ENCODE measurements at regions not wholly inside any gene's neighbourhood (a gene's known extent, or its start where the extent isn't known, plus 50 kb on each side); places are given as distances from the start of the nearest gene placed in this dataset.

GRCh38 chr6:48826901-48827701 lies 636.0 kb downstream of the MMUT start:
- no peak for DNase-seq

GRCh38 chr6:48826152-48826515 lies 636.9 kb downstream of the MMUT start:
- DNase-seq, result no peak

GRCh38 chr6:48825501-48826151 lies 637.4 kb downstream of the MMUT start:
- no peak for DNase-seq

- no peak for DNase-seq
Observed at GRCh38 chr6:48818052-48818412, 645.0 kb downstream of the MMUT start.

GRCh38 chr6:48817333-48818051 lies 645.6 kb downstream of the MMUT start:
- DNase-seq, result no peak

GRCh38 chr6:48814957-48815356 lies 648.1 kb downstream of the MMUT start:
- DNase-seq, result no peak

- DNase-seq, result no peak
Observed at GRCh38 chr6:48813836-48814235, 649.2 kb downstream of the MMUT start.

- DNase-seq, result no peak
Observed at GRCh38 chr6:48809700-48810099, 653.4 kb downstream of the MMUT start.

DNA sequence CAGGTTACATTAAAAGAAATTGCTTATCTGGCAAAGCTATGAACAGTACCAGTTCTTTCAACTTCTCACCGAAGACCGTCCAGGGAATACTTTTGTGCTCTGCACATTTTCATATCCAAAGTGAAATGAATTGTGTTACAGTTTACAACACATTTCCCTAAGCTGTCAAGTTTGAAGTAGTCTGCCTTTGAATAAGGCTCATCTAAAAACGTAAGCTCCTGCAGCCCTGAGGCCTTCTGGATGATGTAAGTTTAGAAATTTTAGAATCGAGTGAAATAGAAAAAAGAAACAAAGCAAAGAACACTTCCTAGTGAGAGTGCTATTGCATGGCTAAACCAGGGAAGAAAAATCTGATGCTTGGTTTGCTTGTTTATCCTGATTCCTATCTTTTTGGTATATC lies 653.8 kb downstream of the MMUT start:
- peak in 1 of 58 donors; percentile 2 for DNase-seq

DNA sequence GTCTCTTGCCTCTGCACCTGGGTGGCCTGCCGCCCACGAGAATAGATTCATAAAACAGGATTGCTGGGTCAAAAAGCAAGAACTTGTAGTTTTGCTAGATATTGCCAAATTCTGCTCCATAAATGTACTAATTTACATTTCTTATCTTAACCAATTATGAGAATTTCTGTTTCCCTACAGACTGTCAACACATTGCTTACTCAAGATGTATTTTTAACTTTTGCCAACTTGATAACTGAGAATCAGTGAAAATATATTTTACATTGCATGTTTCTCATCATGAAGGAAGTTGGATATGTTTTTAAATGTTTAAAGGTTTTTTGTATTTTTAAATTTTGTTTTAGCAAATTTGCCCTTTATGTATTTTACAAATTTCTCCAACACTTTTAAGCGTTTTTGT lies 664.8 kb downstream of the MMUT start:
- DNase-seq, result no peak

GRCh38 chr6:48782225-48782624 lies 671.2 kb upstream of the PTCHD4 start:
- DNase-seq, result no peak

GRCh38 chr6:48777411-48777810 lies 666.4 kb upstream of the PTCHD4 start:
- DNase-seq, result no peak

- DNase-seq, result no peak
Observed at GRCh38 chr6:48775157-48775556, 664.2 kb upstream of the PTCHD4 start.

DNA sequence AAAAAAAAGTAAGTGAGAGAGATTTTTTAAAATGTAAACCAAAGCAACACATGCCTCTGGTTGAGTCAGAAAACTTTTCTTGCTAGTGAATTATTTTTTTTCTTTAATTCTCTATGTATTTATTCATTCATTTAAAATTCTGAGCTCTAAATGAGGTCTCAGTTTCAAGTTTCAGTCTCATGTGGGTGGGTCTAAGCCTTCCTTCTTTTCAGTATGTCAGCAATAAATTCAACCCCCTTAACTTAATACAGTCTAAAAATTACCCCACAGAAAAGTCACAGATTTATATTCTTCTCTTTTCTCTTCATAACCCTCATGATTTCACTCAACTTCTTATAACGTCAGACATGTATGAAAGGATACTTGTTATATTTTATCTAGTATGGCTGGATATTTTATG lies 663.3 kb upstream of the PTCHD4 start:
- DNase-seq, result no peak

DNA sequence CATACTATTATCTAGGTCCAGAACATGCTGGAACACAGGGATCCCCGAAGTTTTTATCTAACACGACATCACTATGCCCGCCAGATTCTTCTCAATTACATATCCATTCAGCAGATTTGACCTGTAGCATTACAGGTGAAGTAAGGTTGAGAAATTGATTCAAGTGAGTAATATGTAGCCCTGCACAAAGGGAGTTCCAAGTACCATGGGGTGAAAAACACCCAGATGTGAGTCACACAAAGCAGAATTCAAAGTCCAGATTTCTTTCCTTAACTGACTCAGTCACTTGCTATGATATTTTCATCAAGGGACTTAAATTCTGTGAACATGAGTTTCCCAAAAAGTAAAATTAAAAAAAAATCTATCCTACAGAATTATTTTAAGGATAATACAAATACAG lies 655.4 kb upstream of the PTCHD4 start:
- no peak for DNase-seq

DNA sequence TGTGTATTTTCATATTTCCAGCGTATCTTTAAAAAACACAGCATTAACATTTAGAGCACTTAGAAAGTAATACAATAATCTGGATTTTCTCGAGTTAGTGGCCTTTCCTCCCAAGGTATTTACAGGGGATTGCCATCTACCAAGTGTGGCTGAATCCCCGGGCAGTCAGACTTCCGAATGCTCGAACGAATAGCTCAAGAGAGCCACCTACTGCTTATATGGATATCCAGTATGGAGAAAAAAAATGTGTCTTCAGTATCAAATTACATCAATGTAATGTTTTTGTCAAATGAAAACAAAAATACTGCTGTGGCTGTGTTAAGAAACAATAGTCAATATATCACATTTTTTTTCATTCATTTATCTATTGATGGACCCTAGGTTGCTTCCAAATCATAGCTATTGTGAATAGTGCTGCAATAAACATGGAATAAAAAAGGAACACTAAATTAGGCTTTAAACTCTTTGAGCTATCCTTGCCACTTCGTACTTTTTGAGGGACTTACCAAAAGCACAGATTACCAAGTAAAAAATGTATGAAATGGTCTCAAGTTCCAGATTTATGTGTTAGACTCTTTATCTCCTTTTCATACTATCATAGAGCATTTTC lies 654.5 kb upstream of the PTCHD4 start:
- DNase-seq, result peak in 19 of 58 donors; percentile 1 to 42 (median 10)

DNA sequence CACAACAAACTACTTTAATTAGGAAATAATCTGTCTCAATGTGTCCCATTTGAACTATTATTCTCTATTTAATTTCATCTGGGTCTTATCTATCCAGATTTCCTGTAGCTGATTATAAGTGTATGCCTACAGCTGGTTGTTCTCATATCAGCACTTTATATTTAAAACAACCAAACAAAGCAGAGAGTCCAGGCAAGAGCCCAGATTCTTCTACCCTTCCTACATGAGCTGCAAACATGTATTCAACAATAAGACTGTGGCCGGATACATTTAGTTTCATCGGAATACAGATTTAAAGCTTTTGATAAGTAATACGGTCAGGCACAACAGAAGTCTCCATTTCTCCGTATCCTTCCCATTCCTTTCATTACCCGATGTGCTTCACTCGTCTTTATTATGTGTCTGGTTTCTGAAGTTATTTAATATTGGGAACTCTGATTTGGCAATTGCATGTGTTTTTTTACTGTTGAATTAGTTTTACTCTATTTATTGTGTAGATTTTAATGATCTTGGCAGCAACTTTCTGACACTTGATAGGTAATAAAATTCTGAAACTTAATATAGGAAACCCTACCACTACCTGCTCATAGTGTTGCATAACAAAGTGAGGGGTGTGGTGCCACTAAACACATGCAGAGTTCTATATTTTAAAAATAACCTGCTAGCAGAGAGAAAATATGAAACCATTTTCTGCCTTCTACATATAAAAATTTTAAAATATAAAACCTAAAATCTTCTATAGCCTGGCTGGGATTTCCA lies 653.5 kb upstream of the PTCHD4 start:
- no peak for DNase-seq

- DNase-seq, result no peak
Observed at GRCh38 chr6:48757661-48758060, 646.7 kb upstream of the PTCHD4 start.

- DNase-seq, result no peak
Observed at GRCh38 chr6:48755315-48755714, 644.3 kb upstream of the PTCHD4 start.

DNA sequence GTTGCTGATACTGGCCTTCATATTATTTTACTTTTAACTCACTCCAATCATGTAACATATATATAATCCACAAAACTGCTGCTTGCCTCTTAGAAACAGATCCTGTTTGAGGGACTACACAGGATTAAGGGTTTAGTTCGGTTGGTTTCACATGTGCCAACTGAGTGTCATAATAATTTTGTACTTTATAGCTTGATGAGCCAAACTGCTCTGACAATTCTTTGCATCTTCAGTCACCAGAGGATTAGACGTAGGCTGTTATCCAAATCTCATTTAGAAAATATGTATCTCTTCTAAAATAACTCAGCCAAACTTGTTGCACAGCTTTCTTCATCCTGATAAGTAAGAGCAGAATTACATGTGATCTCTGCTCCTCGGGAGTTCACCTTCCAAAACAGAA lies 643.6 kb upstream of the PTCHD4 start:
- DNase-seq, result no peak

DNA sequence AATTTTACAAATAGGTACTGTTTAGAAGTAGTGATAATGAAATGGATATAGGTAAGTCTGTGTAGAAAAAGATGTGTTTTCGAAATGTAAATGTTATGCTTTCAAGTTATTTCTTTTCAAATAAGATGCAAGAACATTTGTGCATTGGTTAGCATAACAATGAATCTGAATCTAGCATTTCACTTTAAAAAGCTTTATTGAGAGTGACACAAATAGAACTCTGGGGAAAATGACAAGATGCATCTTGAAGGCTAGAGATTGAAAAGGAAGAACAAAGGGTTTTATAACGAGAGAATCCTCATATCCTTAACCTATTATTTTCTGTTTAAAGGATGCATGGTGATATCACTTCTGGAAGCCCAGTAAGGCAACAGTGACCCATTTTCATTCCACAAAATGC lies 639.9 kb upstream of the PTCHD4 start:
- DNase-seq, result no peak
